EL (cell line): ENCODE measurements at regions not wholly inside any gene's neighbourhood (a gene's known extent, or its start where the extent isn't known, plus 50 kb on each side); places are given as distances from the start of the nearest gene placed in this dataset.
"Not testable (repeated sequence)": the region's sequence is repeated elsewhere in the genome, so short reads cannot be mapped to it uniquely, and the experiment has no call there.

Experiments used
- DNase-seq: peaks from one replicate; pipeline ENCODE4 v3.0.0-alpha.2; 2016

DNA sequence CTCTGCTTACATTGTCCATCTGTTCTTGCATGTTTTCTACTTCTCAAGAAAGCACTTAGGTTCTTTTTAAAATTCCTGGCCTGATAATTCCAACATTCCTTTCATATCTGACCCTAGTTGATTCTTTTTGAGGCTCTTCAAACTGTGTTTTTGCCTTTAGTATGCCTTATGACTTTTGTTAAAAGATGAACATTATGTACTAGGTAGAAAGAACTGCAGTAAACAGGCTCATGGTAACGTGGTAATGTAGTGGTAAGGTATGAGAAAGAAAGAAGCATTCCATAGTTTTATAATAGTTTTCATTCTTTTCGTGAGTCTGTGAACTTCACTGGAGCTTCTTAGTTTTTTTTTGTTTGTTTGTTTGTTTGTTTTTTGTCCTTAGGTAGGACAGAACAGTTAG lies 306.4 kb downstream of the MBD2 start:
- no peak for DNase-seq

DNA sequence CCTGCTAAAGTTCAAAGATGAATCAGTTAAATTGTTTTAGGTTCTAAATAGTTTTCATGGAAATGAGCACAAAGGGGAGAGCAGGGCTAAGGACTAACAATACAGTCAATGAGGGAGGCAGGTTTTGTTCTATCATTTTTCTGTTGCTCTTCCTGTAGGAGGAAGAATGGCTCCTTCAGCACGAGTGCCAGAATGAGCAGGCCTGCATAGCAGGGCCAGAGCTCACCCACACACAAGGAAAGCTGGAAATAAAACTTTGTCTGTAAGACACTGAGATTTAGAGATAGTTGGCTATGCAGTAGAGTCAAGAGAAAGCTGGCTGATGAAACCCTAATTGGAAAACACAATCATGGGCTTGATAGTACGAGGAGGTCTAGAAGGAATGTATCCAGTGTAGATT lies 313.3 kb downstream of the MBD2 start:
- DNase-seq = no peak

GRCh38 chr18:53909668-53910067 lies 314.8 kb downstream of the MBD2 start:
- peak; percentile 9 for DNase-seq

- no peak for DNase-seq
Observed at GRCh38 chr18:53907921-53908320, 316.5 kb downstream of the MBD2 start.

DNA sequence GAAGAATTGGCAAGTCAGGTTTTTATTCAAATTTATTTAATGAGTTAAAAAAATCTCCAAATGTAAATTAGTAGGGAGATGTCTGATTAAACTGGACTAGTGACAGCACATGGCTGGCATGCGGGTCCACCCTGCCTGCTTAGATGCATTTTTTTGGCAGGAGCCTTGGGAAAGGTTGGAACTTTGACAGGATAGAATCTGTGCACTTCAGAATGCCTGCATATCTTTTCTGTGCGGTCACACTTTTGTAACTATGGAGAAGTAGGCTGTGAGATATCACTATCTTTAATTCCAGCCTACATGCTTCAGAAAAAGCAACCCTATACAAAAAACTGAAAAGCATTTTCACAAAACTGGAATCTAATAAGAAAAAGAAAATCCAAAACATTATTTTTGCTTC lies 317.8 kb downstream of the MBD2 start:
- DNase-seq = peak; percentile 2

DNA sequence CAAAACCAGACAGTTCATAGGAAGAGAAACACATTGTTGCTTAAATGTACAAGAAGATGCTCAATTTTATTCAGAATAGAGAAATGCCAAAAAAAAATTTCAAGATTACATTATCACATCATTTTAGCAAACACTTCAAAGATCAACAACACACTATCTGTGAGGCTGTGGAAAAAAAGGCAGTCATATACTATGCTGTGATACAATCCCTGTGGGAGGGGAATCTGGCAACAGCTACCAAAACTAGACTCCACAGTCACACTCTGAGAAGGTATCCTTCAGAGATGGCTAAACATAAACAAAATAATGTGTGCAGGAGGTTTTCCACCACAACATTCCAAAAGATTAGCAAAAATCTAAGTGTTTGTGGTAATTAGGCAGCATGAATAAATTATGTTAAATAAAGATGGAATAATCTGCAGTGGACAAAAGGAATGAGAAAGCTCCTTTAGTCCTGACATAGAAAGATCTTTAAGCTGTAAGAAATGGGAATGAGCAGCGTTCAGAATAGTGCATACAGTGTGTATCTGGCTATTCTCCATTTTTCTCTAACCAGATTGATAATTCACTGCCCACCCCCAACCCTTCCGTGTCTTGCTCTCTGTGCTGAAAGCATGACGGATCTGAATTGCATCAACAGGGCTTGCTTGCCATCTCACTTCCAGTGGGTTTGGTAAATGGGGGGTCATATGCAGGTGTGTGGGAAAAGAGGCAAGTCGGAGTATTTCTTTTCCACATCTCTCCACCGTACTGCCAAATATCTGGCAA lies 329.6 kb downstream of the MBD2 start:
- no peak for DNase-seq

- DNase-seq = no peak
Observed at GRCh38 chr18:53887447-53887846, 337.0 kb downstream of the MBD2 start.

GRCh38 chr18:53886058-53886457 lies 338.4 kb downstream of the MBD2 start:
- no peak for DNase-seq

- no peak for DNase-seq
Observed at GRCh38 chr18:53883771-53884170, 340.7 kb downstream of the MBD2 start.

DNA sequence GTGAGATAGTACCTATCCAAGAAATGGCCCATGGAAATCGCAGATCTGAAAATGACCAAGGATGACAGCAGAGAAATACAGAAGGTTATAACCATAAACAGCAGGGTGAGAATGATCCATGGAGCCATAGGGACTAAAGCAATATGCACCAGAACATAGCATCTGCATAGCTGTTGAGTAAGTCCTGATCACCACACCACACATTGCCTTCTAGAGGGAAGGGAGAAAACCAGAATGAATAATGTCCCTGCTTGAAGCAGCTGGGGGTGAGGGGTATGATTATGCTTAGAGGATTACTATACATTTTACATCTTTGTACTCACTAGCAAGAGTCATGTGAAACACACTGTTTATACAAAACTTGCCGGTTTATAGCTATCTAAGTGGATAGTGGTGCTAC lies 350.4 kb downstream of the MBD2 start:
- DNase-seq = no peak

- DNase-seq = no peak
Observed at GRCh38 chr18:53864770-53865169, 359.7 kb downstream of the MBD2 start.

GRCh38 chr18:53862921-53863320 lies 361.5 kb downstream of the MBD2 start:
- no peak for DNase-seq

DNA sequence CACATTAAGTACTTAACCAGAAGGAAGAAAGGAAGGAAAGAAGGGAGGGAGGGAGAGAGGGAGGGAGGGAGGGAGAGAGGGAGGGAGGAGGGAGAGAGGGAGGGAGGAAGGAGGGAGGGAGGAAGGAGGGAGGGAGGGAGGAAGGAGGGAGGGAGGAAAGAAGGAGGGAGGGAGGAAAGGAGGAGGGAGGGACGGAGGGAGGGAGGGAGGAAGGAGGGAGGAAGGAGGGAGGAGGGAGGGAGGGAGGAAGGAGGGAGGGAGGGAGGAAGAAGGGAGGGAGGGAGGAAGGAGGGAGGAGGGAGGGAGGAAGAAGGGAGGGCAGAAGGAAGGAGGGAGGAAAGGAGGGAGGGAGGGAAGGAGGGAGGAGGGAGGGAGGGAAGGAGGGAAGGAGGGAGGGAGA lies 363.3 kb downstream of the MBD2 start:
- no peak for DNase-seq

DNA sequence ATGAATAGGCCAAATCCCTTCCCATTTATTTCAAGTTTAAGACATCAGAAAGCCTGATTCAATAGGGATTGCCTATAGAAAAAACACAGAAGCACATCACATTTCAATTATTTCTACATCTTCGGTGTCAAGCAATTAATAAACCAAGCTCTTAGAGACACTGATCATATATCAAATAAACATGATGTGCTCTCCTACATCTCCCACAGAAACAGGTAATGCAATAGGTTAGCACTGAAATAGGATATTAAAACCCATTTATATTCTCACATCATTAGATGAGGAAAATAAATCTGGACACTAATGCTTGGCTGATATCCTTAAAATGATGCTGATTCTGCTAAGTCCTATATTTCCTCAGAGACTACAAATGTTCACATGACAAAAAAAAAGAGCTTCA lies 364.7 kb downstream of the MBD2 start:
- no peak for DNase-seq

DNA sequence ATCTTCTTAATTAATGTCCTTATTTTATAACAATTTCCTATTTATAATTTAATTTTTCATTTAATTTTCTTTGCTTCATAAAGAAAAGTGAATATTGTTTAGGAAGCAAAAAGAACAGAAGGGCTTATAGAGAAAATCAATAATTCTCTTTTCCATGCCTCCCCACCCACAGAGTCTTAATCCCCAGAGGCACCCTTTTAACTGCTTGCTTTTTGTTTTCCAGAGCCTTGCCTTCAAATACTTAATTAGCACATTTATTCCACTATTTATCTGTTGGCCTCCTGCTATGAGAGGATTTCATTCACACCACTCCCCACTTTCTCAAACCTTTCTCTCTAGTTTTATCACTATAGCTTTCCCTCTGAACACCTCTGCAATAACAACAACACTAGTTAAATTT lies 373.6 kb downstream of the MBD2 start:
- DNase-seq = no peak

GRCh38 chr18:53843763-53844162 lies 380.7 kb downstream of the MBD2 start:
- DNase-seq = no peak

DNA sequence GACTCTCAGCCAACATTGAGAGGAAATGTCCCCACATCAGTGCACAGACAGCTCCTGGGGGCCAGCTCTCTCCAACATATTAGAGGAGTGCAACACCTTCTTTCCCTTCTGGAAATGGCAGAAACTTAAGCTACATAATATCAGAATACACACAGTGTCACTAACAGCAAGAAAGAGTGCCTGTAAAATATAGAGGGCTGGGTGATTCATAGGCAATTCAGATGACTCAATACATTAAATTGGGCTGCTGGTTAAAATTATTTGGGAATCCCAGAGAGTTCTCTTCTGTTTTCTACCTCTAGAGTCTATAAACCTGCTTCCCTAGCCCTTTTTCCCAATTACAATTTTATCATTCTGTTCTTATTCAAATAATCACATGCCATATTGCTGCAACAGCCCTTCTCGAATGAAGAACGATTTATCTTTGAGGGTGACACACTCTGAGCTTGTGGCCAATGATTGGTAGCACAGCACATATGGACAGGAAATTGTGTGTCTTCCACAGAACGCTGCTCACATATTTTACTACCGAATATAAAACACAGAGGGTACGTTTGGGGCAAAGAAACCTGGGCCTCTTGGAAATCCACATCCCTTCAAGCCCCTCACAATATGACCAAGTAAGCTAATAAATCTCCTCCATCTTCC lies 381.2 kb downstream of the MBD2 start:
- DNase-seq = no peak

DNA sequence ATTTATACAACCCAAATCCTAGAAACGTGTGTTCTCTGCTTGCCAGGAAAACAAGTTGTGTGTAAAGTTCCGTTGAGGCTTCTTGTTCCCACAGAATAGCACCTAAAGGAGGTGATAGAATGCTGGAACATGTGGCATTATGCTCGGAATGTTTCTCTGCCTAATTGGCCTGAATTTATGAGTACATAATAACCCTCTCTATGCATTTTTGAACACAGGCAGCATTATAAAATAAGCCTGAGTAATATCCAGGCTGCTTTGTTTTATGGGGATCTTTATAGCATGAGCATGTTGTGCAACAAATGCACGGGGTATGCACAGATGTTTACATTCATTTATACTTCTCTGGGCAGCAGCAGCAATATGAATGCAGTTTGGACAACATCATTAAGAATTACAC lies 385.7 kb downstream of the MBD2 start:
- no peak for DNase-seq

DNA sequence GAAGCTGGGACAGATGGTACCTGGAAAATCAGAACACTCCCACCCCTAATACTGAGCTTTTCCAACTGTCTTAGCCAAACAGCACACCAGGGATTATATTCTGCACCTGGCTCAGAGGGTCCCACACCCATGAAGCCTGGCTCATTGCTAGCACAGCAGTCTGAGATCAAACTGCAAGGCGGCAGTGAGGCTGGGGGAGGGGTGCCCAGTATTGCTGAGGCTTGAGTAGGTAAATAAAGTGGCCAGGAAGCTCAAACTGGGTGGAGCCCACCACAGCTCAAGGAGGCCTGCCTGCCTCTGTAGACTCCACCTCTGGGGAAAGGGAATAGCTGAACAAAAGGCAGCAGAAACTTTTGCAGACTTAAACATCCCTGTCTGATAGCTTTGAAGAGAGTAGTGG lies 403.3 kb downstream of the MBD2 start:
- DNase-seq = not testable (repeated sequence)

GRCh38 chr18:53819671-53820070 lies 404.8 kb downstream of the MBD2 start:
- no peak for DNase-seq

DNA sequence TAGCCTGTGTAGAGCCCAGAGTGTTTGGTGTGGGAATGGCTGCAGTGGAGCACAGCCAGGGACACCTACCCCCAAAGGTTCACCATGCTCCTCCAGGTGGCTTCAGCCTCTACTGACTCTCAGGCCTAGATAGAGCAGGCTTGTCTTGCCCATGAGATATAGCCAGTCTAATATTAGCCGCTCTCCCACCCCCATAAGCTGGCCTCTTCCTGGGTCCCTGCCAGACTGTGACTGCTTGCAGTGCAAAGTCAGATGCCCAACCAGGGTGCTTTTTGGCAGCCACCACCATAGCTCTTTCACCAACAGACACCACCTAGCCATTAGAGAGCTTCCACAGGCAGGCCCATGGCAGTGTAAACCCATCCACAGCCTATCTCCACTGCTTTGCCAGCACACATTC lies 405.3 kb downstream of the MBD2 start:
- DNase-seq = no peak

DNA sequence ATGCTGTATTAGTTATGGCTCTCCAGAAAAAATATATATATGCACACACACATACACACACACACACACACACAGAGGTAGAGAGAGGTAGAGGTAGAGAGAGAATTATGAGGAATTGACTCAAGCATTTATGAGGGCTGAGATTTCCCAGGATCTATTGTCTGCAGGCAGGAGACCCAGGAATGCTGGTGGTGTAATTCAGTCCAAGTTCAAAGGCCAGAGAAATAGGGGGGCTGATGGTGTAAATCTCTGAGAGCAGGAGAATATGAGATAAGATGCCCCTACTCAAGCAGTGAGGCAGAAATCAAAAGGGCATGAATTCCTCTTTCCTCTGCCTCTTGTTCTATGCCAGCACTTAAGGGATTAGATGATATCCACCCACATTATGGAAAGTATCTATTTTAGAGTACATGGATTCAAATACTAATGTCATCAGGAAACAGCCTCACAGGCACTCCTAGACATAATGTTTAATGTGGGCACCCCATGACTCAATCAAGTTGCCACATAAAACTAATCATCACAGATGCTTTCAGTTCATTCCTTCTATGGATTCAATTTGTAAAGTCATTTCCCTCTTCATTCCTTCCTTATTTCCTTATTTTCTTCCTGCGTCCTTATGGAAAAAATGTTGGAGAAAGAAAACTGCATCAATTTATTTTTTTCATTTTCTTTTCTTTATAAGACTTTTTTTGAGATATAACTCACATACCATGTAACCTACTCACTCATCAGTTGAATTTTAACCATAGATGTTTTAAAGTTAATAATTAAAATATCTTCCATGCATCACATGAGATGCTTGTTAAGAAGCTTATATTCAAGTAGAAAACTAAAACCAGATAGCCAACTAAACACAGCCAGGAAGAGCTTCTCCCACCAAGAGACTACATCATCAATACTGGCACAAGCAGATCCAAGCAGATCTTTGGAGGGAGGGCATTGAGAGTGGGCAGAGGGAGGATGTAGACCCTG lies 406.2 kb downstream of the MBD2 start:
- no peak for DNase-seq

- no peak for DNase-seq
Observed at GRCh38 chr18:53800171-53800570, 424.3 kb downstream of the MBD2 start.

DNA sequence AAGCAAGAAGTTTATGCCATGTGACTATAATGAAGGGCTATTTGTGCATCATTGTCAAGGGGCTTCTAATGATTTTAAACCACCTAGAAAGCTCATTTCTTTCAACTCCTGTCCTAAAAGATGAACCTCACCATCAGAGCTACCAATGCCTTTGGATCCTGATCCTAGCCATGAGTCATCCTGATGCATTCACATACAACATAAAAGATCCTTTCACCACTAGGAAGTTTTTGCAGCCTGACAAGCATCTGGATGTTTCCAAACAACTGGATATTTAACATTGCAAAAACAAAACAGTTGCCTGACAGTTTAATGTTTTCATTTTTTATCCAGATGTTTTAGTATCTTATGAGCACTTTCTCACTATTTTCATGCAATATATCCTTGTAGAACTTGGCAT lies 425.3 kb downstream of the MBD2 start:
- DNase-seq = no peak
